ENCODE measurements at regions not wholly inside any gene's neighbourhood (a gene's known extent, or its start where the extent isn't known, plus 50 kb on each side); places are given as distances from the start of the nearest gene placed in this dataset.

- Histone ChIP-seq H3K36me3 (no peaks in the 10 kb centered on the region), H3K9me3 (ENCODE audit: severe bottlenecking) (no peaks in the 10 kb centered on the region), H3K27ac (no peak overlapping the region), H3K4me3 (ENCODE audit: low read depth, low read length) (no peak overlapping the region), H3K27me3 (ENCODE audit: insufficient read depth, low read depth, severe bottlenecking) (no peaks in the 10 kb centered on the region)
- TF ChIP-seq CTCF (IDR thresholded peaks at IDR 0.05; ENCODE audit: low read depth, low read length), result no peak
- DNase-seq, result no peak
These were observed 208.7 kb downstream of the LACC1 start for GRCh38 chr13:44088411-44088810.

- Histone ChIP-seq H3K36me3 (no peaks in the 10 kb centered on the region), H3K4me3 (ENCODE audit: low read depth, low read length) (no peak overlapping the region), H3K27me3 (ENCODE audit: insufficient read depth, low read depth, severe bottlenecking) (no peaks in the 10 kb centered on the region), H3K27ac (no peak overlapping the region), H3K9me3 (ENCODE audit: severe bottlenecking) (no peaks in the 10 kb centered on the region)
- DNase-seq, result no peak
- TF ChIP-seq CTCF (IDR thresholded peaks at IDR 0.05; ENCODE audit: low read depth, low read length), result no peak
These were observed 209.3 kb downstream of the LACC1 start for GRCh38 chr13:44088991-44089413.

GRCh38 chr13:44089452-44089851 is 209.7 kb downstream of the LACC1 start:
- no peak for DNase-seq
- H3K36me3 ChIP-seq, result no peaks in the 10 kb centered on the region
- no peaks in the 10 kb centered on the region for H3K27me3 ChIP-seq (ENCODE audit: insufficient read depth, low read depth, severe bottlenecking)
- TF ChIP-seq CTCF (IDR thresholded peaks at IDR 0.05; ENCODE audit: low read depth, low read length), result no peak
- H3K4me3 ChIP-seq (ENCODE audit: low read depth, low read length), result no peak overlapping the region
- no peaks in the 10 kb centered on the region for H3K9me3 ChIP-seq (ENCODE audit: severe bottlenecking)
- H3K27ac ChIP-seq, result no peak overlapping the region

- no peak for DNase-seq
- H3K36me3 ChIP-seq, result no peaks in the 10 kb centered on the region
- H3K4me3 ChIP-seq (ENCODE audit: low read depth, low read length), result no peak overlapping the region
- TF ChIP-seq CTCF (IDR thresholded peaks at IDR 0.05; ENCODE audit: low read depth, low read length), result no peak
- H3K9me3 ChIP-seq (ENCODE audit: severe bottlenecking), result no peaks in the 10 kb centered on the region
- no peak overlapping the region for H3K27ac ChIP-seq
- no peaks in the 10 kb centered on the region for H3K27me3 ChIP-seq (ENCODE audit: insufficient read depth, low read depth, severe bottlenecking)
These were observed 212.6 kb downstream of the LACC1 start for GRCh38 chr13:44092078-44092970.

GRCh38 chr13:44093607-44094564 is 214.2 kb downstream of the LACC1 start:
- DNase-seq, result no peak

More at GRCh38 chr13:44093607-44094564, 214.2 kb downstream of the LACC1 start:
- no peak for TF ChIP-seq CTCF (IDR thresholded peaks at IDR 0.05; ENCODE audit: low read depth, low read length)
- no peaks in the 10 kb centered on the region for H3K9me3 ChIP-seq (ENCODE audit: severe bottlenecking)
- H3K36me3 ChIP-seq, result no peaks in the 10 kb centered on the region
- H3K27ac ChIP-seq, result no peak overlapping the region
- H3K27me3 ChIP-seq (ENCODE audit: insufficient read depth, low read depth, severe bottlenecking), result no peaks in the 10 kb centered on the region
- H3K4me3 ChIP-seq (ENCODE audit: low read depth, low read length), result no peak overlapping the region

Data from WERI-Rb-1 (cell line).